Mesendoderm (in vitro differentiated cells): ENCODE measurements at regions not wholly inside any gene's neighbourhood (a gene's known extent, or its start where the extent isn't known, plus 50 kb on each side); places are given as distances from the start of the nearest gene placed in this dataset.

Experiments used
- DNase-seq: peaks from one replicate; pipeline ENCODE4 v3.0.0; 2013
- H2AK5ac ChIP-seq: 2 replicates; pipeline ENCODE4 v1.6.1; 2013; ENCODE audit warnings: low read length, inconsistent platforms
- H2BK120ac ChIP-seq: 2 replicates; pipeline ENCODE4 v1.6.1; 2013; ENCODE audit warnings: low read depth, mild to moderate bottlenecking, low read length, moderate library complexity, mixed read lengths
- H2BK15ac ChIP-seq: replicated peaks from 2 replicates; pipeline ENCODE4 v1.6.1; 2013; ENCODE audit warnings: low read depth, mild to moderate bottlenecking, moderate library complexity
- H2BK5ac ChIP-seq: 2 replicates; pipeline ENCODE4 v1.6.1; 2013; ENCODE audit warnings: low read length, inconsistent platforms
- H3K18ac ChIP-seq: 2 replicates; pipeline ENCODE4 v1.6.1; 2013; ENCODE audit warnings: mild to moderate bottlenecking, low read length, mixed read lengths
- H3K23ac ChIP-seq: one replicate; pipeline ENCODE4 v1.6.1; 2013; ENCODE audit warnings: low read length
- H3K27ac ChIP-seq: 2 replicates; pipeline ENCODE4 v1.5.1; 2013; ENCODE audit warnings: low read depth, mild to moderate bottlenecking, inconsistent platforms, low read length, moderate library complexity
- H3K27me3 ChIP-seq: 2 replicates; pipeline ENCODE4 v1.6.1; 2013; ENCODE audit warnings: low read length, control low read depth, mild to moderate bottlenecking, inconsistent platforms; ENCODE audit not compliant: insufficient read depth, poor library complexity
- H3K36me3 ChIP-seq: 2 replicates; pipeline ENCODE4 v1.6.1; 2013; ENCODE audit warnings: low read length, inconsistent platforms; ENCODE audit not compliant: control insufficient read depth, insufficient read depth
- H3K4ac ChIP-seq: one replicate; pipeline ENCODE4 v1.6.1; 2013; ENCODE audit warnings: low read depth, mild to moderate bottlenecking, low read length, moderate library complexity
- H3K4me1 ChIP-seq: 2 replicates; pipeline ENCODE4 v1.6.1; 2013; ENCODE audit warnings: low read depth, low read length, inconsistent platforms; ENCODE audit not compliant: control insufficient read depth
- H3K4me2 ChIP-seq: 2 replicates; pipeline ENCODE4 v1.6.1; 2013; ENCODE audit warnings: low read length
- H3K4me3 ChIP-seq: 2 replicates; pipeline ENCODE4 v1.5.1; 2013; ENCODE audit warnings: mild to moderate bottlenecking, low read length
- H3K56ac ChIP-seq: one replicate; pipeline ENCODE4 v1.6.1; 2013; ENCODE audit warnings: low read length
- H3K79me1 ChIP-seq: 2 replicates; pipeline ENCODE4 v1.6.1; 2013; ENCODE audit warnings: low read length, inconsistent platforms
- H3K79me2 ChIP-seq: 2 replicates; pipeline ENCODE4 v1.6.1; 2013; ENCODE audit warnings: mild to moderate bottlenecking, low read length; ENCODE audit not compliant: control insufficient read depth, insufficient read depth
- H3K9ac ChIP-seq: 2 replicates; pipeline ENCODE4 v1.6.1; 2013; ENCODE audit warnings: low read length, inconsistent platforms
- H4K5ac ChIP-seq: one replicate; pipeline ENCODE4 v1.6.1; 2013; ENCODE audit warnings: low read length
- H4K8ac ChIP-seq: one replicate; pipeline ENCODE4 v1.6.1; 2013; ENCODE audit warnings: low read depth, mild to moderate bottlenecking, control low read depth, low read length, moderate library complexity
- WGBS: extraction: QIAGEN DNeasy Blood & Tissue Kit; methylation state at CpG from one replicate; pipeline ENCODE4 v1.1.7; 2013; ENCODE audit warnings: low lambda C conversion rate, missing lambda C conversion rate; ENCODE audit not compliant: insufficient coverage; ENCODE audit errors: extremely low coverage; 5-methylcytosine and 5-hydroxymethylcytosine counted together

GRCh38 chr3:110414855-110415254 lies 656.8 kb upstream of the NECTIN3 start:
- Histone ChIP-seq H3K23ac (no peak overlapping the region), H3K79me2 (no peaks in the 10 kb centered on the region), H4K8ac (no peak overlapping the region), H3K56ac (no peak overlapping the region), H2BK120ac (no peak overlapping the region), H4K5ac (no peak overlapping the region), H3K4me3 (no peak overlapping the region), H3K4me2 (no peak overlapping the region), H2AK5ac (no peak overlapping the region), H2BK15ac (no peak overlapping the region), H3K27me3 (no peaks in the 10 kb centered on the region), H3K36me3 (no peaks in the 10 kb centered on the region), H3K79me1 (no peaks in the 10 kb centered on the region), H3K18ac (no peak overlapping the region), H3K4me1 (no peaks in the 10 kb centered on the region), H3K9ac (no peak overlapping the region), H2BK5ac (no peak overlapping the region), H3K4ac (no peak overlapping the region), H3K27ac (no peak overlapping the region)
- no CpG with 5 or more reads among the region's 3 CpGs for WGBS
- no peak for DNase-seq

- no peaks in the 10 kb centered on the region for H3K79me2 ChIP-seq
- H2BK15ac ChIP-seq = no peak overlapping the region
- no peak overlapping the region for H3K4me2 ChIP-seq
- H3K4me1 ChIP-seq = no peaks in the 10 kb centered on the region
- no peak overlapping the region for H3K27ac ChIP-seq
- H3K23ac ChIP-seq = no peak overlapping the region
- H3K27me3 ChIP-seq = no peaks in the 10 kb centered on the region
- no peak overlapping the region for H2AK5ac ChIP-seq
- no peak overlapping the region for H3K4me3 ChIP-seq
- H3K4ac ChIP-seq = no peak overlapping the region
- no peak overlapping the region for H4K5ac ChIP-seq
- no peaks in the 10 kb centered on the region for H3K36me3 ChIP-seq
- H3K18ac ChIP-seq = no peak overlapping the region
- no CpG with 5 or more reads among the region's 2 CpGs for WGBS
- no peak overlapping the region for H2BK5ac ChIP-seq
- H4K8ac ChIP-seq = no peak overlapping the region
- H2BK120ac ChIP-seq = no peak overlapping the region
- no peak overlapping the region for H3K56ac ChIP-seq
- H3K9ac ChIP-seq = no peak overlapping the region
- DNase-seq = peak; percentile 57
- H3K79me1 ChIP-seq = no peaks in the 10 kb centered on the region
These were observed 652.5 kb upstream of the NECTIN3 start for GRCh38 chr3:110419096-110419495.

- Histone ChIP-seq H3K27ac (no peak overlapping the region), H3K56ac (no peak overlapping the region)
- no peak for DNase-seq
These were observed 652.0 kb upstream of the NECTIN3 start for GRCh38 chr3:110419601-110420000.

DNA sequence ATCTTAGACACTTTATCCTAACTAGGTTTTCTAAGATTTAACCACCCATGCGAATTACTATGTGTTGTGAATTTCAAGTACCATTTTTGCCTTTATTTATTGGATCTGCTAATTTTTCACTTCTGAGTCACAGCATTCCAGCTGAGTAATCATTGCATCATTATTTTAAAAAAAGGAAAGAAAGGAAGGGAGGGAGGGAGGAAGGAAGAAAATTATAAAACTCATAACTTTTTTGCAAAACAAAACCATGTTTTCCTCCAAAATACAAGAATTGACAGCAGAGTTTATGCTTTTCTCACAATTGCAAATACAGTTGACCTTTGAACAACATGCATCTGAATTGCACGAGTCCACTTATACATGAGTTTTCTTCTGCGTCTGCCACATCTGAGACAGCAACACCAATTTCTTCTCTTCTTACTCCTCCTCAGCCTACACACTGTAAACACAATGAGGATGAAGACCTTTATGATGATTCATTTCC lies 651.4 kb upstream of the NECTIN3 start:
- WGBS = no CpG with 5 or more reads among the region's 3 CpGs
- no peaks in the 10 kb centered on the region for H3K79me2 ChIP-seq
- no peak overlapping the region for H2BK5ac ChIP-seq
- no peak overlapping the region for H2BK120ac ChIP-seq
- H3K23ac ChIP-seq = no peak overlapping the region
- H3K4ac ChIP-seq = no peak overlapping the region
- no peak overlapping the region for H3K4me3 ChIP-seq
- DNase-seq = peak; percentile 45
- H3K79me1 ChIP-seq = no peaks in the 10 kb centered on the region
- H3K56ac ChIP-seq = no peak overlapping the region
- H4K8ac ChIP-seq = no peak overlapping the region
- no peaks in the 10 kb centered on the region for H3K36me3 ChIP-seq
- no peaks in the 10 kb centered on the region for H3K27me3 ChIP-seq
- H3K18ac ChIP-seq = no peak overlapping the region
- H2AK5ac ChIP-seq = no peak overlapping the region
- no peaks in the 10 kb centered on the region for H3K4me1 ChIP-seq
- no peak overlapping the region for H3K9ac ChIP-seq
- H3K4me2 ChIP-seq = no peak overlapping the region
- H3K27ac ChIP-seq = no peak overlapping the region
- H2BK15ac ChIP-seq = no peak overlapping the region
- H4K5ac ChIP-seq = no peak overlapping the region

More at GRCh38 chr3:110419601-110420000, 652.0 kb upstream of the NECTIN3 start:
- Histone ChIP-seq H3K27me3 (no peaks in the 10 kb centered on the region), H3K4me2 (no peak overlapping the region), H4K8ac (no peak overlapping the region), H2BK120ac (no peak overlapping the region), H3K36me3 (no peaks in the 10 kb centered on the region), H3K4me3 (no peak overlapping the region), H3K79me2 (no peaks in the 10 kb centered on the region), H3K23ac (no peak overlapping the region), H3K18ac (no peak overlapping the region), H3K4ac (no peak overlapping the region), H3K9ac (no peak overlapping the region), H4K5ac (no peak overlapping the region), H2BK5ac (no peak overlapping the region), H3K4me1 (no peaks in the 10 kb centered on the region), H2AK5ac (no peak overlapping the region), H2BK15ac (no peak overlapping the region), H3K79me1 (no peaks in the 10 kb centered on the region)
- no CpG with 5 or more reads among the region's 2 CpGs for WGBS

GRCh38 chr3:110423276-110423675 lies 648.3 kb upstream of the NECTIN3 start:
- no peaks in the 10 kb centered on the region for H3K27me3 ChIP-seq
- H4K8ac ChIP-seq = no peak overlapping the region
- no peak overlapping the region for H3K9ac ChIP-seq
- no peak overlapping the region for H3K18ac ChIP-seq
- H2AK5ac ChIP-seq = no peak overlapping the region
- H3K4me1 ChIP-seq = no peaks in the 10 kb centered on the region
- no peak overlapping the region for H3K4me3 ChIP-seq
- DNase-seq = no peak
- H2BK15ac ChIP-seq = no peak overlapping the region
- no peaks in the 10 kb centered on the region for H3K79me1 ChIP-seq
- H3K36me3 ChIP-seq = no peaks in the 10 kb centered on the region
- H4K5ac ChIP-seq = no peak overlapping the region
- no peak overlapping the region for H3K56ac ChIP-seq
- H2BK5ac ChIP-seq = no peak overlapping the region
- no peak overlapping the region for H2BK120ac ChIP-seq
- H3K79me2 ChIP-seq = no peaks in the 10 kb centered on the region
- H3K4me2 ChIP-seq = no peak overlapping the region
- H3K4ac ChIP-seq = no peak overlapping the region
- no CpG with 5 or more reads among the region's 2 CpGs for WGBS
- no peak overlapping the region for H3K27ac ChIP-seq
- no peak overlapping the region for H3K23ac ChIP-seq

GRCh38 chr3:110430146-110430545 lies 641.5 kb upstream of the NECTIN3 start:
- Histone ChIP-seq H3K9ac (no peak overlapping the region), H3K36me3 (no peaks in the 10 kb centered on the region), H3K4me2 (no peak overlapping the region), H3K56ac (no peak overlapping the region), H3K4me3 (no peak overlapping the region), H2BK5ac (no peak overlapping the region), H3K27ac (no peak overlapping the region), H3K23ac (no peak overlapping the region), H3K4me1 (no peaks in the 10 kb centered on the region), H4K8ac (no peak overlapping the region), H3K18ac (no peak overlapping the region), H2BK15ac (no peak overlapping the region), H3K4ac (no peak overlapping the region), H2AK5ac (no peak overlapping the region), H2BK120ac (no peak overlapping the region), H4K5ac (no peak overlapping the region), H3K79me1 (no peaks in the 10 kb centered on the region), H3K27me3 (no peaks in the 10 kb centered on the region), H3K79me2 (no peaks in the 10 kb centered on the region)
- no CpG with 5 or more reads among the region's 1 CpG for WGBS
- no peak for DNase-seq
